NOMO-1 treated with dmso at 0.1 percent for 144 hours (cell line): ENCODE measurements at regions not wholly inside any gene's neighbourhood (a gene's known extent, or its start where the extent isn't known, plus 50 kb on each side); places are given as distances from the start of the nearest gene placed in this dataset.

Source experiments
- DNase-seq: peaks from one replicate; lab custom pipeline; 2025; ENCODE audit not compliant: unreplicated experiment; lab: John Stamatoyannopoulos, UW

DNA sequence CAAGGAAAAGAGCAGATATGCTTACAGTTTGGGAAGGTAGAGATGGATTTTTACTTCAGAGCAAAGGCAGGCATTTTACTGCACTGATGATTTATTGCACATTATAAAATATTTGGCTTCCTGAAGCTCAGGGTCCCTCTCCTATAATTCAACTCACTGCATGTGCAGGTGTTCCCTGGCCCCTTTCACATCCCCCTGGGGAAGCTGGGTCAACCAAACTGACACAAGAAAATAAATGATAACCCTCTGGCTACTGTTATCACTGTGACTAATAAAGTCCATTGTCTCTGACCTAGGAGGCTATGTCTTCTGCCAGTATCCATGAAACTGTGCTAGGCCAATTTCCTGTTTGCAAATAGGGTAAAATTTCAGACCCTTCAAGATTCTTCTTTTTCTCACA, 163.1 kb downstream of the ARL6IP6 start:
- DNase-seq: no peak

DNA sequence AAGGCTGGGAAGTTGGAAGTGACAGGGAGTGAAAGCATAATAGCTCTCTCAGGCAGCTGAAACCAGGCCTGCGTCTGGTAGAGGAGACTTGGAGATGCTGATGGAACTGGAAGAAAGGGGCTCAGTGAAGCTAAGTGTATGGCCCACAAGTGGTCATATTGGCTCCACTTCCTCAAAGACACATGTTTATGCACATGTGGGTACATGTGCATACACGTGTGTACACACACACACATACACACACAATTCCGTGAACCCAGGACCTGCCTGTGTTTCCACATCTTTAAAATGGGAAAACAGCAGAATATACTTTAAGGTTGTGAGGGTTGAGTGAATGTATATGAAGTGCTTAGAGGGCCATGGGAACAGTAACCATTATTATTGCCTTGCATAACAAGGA, 160.9 kb downstream of the ARL6IP6 start:
- DNase-seq: no peak

DNA sequence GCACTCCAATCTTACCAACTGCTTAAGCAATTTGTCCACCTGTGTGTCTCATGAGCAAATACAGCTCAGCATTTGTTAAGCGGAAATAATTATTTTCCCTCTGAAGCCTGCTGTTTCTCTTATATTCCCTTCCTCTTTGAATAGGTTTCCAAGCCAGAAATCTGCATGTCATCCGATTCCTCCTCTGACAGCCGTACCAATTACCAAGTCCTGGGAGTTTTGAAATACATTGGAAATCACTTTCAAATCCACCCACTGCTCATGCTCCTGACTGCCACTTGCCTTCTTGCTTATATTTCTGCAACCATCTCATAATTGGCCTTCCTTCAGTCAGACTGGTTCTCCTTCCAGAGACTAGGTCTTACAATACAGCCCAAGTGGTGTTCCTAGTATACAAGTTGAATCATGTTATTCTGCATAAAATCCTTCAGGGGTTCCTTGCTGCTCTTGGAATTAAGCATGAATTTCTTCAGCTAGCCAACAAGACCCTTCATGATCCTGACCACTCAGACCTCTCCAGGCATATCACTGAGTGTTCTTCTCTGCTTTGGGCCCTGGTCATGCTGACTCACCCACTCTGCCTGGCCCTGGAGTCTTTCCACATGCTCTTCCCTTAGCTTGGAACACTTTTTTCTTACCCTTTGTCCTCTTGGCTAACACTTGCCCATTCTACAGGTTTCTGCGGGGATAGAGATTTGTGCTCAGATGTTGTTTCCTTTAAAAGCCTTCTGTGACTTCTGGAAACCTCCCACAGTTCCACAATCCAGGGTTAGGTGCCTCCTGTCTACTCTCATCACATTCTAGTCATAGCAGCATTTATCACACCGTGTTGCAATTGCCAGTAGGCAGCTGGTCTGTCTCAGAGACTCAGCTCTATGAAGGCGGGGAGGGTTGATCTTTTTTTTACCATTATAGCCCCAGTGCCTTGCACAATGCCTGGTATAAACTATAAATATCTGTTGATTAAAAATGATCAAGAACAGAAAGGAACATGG, 157.6 kb downstream of the ARL6IP6 start:
- DNase-seq: no peak

DNA sequence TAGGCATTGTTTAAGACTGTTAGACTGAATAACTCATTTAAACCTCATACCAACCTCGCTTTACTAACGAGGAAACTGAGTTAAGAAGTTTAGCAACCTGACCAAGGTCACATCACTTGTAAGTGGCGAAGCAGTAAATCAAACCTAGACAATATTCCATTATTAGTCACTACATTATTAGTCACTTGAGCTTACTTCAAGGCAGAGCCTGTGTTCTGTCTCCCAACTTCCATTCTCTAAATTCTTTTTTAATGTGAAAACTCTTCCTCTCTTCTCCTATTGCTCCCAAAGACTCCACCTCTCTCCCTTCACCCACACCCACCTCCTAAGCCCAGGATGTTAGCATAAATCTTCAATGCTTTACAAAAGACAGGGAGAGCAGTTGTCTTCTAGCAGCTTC, 156.5 kb downstream of the ARL6IP6 start:
- no peak for DNase-seq

DNA sequence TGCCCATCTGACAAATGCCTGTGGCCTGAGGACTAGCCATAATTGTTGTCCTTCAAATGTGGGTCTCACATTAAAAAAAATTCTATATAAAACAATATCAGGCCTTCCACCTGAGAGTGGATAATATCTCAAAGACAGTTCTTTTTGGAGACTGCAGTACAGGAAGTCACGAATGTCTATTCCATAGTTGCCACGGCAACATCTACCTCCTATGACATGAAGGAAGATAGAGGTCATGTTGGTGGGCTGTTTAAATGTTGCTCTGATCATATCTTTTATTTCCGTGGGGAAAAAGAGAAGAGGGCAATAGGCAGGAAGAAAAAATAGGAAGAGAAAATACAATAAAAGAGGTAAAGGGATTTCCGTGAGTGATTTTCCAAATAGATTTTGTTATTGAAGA, 151.8 kb downstream of the ARL6IP6 start:
- DNase-seq: no peak

DNA sequence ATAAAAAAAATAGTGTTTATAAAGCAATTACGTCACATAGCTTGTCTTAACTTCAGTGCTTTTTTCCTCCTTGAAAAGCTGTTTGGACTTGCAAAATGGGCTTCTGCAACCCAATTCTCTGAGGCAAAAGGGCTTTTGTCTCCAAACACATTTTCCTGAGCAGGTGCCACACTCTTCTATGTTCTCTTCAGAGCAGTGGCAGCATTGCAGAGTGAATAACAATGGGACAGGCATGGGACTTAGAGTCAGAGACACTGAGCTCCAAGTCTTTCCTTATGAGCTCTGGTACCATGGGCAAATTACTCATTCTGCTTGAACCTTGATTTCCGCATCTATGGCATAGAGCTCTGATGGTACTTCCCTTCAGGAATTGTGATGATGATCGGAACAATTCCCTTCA, 149.0 kb downstream of the ARL6IP6 start:
- DNase-seq: no peak

DNA sequence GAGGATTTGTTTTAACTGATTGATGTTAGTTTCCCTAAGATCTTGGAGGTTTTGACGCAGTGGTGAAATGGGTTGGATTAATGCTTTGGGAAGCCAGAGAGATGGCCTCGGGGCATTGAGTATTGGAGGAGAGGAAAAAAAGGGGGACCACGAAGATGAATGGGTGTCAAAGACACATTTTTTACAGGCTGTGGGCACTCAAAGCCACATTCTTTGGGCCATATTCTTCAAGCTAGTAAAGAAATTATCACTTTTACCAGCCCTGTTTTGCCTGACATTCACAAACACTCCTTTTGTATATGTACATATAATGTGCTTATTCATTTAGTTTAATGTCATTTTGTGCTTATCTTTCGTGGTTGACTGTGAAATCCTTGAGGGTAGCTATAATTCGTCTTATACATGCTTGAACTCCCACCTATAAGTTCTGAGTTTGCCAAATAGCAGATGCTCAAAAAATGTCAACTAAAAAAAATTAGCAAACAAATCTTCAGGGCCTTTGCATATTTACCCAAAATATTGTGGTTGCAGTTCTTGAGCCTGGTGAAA, 146.3 kb downstream of the ARL6IP6 start:
- no peak for DNase-seq

DNA sequence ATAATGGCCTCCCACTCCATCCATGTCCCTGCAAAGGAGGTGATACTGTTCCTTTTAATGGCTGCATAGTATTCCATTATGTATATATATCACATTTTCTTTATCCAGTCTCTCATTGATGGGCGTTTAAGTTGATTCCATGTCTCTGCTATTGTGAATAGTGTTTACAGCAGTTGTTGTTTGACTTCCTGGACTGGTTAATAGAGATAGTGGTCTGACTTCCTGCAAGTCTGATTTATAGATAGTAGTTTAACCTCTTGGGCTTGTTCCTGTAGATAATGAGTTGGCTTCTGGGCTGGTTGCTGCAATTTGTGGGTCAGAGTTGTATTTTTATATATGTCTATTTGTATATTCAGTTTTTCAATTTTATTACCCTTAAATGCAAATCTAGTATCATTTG, 145.4 kb downstream of the ARL6IP6 start:
- DNase-seq: no peak

DNA sequence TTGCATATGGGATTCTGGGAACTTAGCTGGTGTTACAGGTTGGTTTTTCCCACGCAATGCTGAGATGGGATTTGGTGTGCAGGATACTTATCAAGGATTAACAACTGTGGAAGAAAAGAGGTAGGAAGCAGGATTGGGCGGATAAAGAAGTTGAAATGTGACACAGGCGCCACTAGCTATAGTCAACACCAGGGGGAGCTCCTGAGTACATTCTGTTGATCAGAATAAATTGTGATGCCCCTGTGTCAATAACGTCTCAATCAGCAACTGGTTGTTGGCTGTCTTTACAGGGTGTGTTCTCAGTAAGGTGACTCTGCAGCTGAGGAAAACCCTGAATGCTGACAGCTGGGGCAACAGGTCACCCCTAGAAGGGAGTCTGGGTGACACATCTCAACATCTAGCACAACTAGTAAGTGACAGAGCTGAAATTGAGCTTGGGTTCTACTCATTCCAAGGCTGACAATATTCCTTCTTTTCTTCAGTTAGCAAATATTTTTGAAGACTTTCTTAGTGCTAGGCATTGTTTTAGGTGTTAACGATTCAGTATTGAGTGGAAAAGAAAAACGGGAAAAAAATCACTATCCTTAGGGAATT, 143.0 kb downstream of the ARL6IP6 start:
- DNase-seq: no peak

DNA sequence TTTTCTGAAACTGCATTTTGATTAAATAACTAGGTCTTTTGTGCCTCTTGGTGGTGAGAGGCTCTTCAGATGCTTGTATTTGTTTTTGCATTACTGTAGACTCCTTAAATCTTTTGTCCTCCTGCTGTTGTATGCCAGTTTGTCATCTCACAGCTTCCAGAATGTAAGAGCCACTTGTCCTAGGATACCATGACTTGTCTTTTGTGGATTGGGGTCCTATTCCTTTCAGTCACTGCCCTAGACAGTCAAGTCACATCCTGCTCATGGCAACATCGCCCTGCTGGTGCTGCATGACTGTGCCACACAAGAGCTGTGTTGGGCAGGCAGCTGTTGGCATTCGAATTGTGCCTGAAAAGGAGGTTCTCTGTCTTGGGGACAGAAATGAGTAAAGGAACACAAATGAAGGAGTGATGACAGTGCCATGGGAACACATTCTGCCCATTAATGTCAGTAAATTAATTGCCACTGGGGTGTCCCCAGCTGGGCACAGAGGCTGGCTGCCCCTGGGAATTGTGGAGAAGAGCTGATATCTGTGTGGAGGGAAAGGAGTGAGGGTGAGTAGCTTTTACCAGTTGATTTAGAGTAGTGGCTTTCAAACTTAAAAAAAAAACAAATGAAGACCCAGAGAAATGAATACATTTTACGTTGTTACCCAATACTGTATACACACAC, 140.3 kb downstream of the ARL6IP6 start:
- no peak for DNase-seq

DNA sequence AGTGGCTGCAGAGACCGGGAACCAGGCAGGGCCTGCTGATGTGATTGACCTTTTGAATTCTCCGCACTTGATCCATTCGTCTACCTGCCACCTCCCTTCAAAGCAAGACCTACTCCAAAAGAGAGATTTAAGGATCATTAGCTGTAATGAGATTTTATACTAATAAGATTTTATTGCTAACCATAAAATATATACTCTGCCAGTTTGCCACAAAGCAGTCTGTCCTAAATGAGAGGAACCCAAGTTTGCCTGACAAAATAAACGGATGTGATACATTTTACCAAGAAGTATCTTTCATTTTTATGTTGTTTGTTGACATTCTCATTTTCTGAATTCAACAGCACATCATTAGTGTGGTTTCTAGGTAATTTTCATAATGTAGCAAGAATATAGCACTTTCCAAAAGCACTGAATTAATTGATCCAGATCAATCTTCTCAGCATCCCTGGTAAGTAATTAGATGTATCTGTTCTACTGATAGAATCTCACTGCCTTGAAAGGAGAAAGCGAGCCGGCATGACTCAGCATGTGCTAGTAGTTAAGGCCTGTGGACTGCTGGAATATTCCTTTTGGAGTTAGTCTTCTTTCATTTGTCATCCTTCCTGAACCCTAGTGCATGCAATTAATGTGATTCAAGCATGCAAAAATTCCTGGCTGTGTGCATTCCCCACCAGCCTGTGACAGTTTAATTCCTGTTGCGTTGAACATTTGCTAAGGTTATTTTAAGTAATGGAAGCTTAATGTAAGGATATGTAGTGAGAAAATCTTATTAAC, 128.5 kb downstream of the ARL6IP6 start:
- DNase-seq: no peak

DNA sequence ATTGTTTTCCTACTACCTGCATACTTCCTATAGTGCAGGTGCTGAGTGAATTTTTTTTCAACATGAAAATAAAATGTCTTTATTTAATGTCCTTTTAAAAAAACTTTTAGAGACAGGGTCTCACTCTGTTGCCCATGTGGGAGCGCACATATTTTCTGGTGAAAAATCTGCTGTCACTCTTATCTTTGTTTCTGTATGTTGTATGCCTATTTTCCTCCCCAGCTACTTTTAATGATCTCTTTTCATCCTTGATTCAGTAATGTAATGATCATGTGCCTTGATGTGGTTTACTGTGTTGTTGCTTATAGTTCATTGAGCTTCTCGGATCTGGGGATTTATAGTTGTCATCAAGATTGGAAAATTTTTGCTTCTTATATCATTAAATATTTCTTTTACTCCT, 117.3 kb downstream of the ARL6IP6 start:
- no peak for DNase-seq

DNA sequence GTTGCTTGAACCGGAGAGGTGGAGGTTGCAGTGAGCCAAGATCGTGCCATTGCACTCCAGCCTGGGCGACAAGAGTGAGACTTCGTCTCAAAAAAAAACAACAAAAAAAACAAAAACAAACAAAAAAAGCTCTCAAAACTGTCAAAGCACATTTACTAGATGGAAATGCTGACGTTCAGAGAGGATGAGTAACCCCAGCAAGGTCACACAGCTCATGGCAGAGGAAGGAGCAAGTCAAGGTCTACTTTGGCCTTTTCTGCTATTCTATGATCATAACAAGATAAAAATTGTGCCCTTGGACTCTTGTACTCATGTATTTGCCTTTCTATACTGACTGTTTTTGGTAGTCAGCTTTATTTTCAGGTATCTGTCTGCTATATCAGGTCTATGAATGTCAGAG, 109.5 kb downstream of the ARL6IP6 start:
- no peak for DNase-seq

DNA sequence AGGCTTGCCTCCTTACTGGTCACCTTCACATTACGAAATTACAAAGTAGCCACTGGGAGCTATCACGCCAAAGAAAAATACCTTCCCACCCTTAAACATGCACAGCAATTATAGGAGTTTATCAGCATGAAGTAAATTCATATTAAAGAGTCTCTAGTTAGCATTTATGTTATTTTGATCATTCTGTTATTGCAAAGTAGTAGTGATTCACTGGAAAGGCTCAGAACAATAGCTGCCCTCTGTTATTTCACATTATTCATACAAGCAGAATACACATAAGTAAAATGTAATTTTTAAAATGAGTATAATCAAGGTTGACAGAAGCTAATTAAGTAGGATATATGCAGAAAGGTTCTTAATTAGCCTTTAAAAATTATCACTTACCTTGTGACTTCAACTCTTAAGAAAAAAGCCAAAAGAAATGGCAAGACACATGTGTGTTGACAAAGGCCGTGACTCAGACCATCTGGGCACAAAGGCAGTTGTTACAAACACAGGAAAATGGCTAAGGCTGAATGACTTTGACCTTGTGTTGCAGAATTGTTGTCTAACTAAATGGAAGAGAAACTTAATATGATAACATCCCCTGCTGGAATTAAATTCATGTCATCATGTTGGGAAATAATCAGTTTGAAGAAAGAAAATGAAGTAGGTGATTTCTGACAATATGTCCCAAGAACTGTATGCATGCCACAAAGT, 108.3 kb downstream of the ARL6IP6 start:
- no peak for DNase-seq

DNA sequence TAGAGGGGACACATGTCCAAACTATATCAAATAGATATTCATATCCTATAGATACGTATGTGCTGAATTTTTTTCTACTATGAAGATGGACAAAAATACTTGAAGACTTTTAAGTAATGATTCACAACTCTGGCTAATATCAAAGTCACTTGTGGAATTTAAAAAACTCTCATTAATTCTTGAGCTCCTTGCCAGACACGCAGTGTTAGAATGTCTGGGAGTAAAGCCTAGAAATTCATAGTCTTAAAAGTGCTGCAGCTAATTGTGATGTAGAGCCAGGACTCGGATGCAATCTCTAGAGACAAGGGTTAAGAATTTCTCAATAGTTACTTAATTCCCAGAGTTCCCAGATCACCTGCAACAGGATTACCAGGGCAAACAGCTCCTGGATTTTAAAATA, 107.4 kb downstream of the ARL6IP6 start:
- no peak for DNase-seq

DNA sequence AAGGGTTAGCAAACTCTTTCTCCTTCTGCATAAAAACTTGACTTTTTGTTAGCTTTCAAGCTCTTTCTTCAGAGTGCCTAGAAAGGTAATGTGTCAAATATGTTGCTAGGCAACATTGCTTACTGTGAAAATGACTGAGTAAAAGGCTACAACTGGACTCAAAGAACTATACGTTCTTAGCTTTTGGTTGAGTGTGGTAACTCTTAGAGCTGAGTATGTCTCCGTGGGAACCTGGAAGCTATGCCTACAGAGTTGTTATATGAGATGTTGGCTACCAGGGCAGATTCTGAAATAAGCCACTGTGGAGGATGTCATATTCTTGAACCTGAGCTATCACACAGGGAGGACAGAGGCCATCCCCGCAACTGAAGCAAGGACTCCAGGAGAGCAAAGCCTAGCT, 105.5 kb downstream of the ARL6IP6 start:
- no peak for DNase-seq

DNA sequence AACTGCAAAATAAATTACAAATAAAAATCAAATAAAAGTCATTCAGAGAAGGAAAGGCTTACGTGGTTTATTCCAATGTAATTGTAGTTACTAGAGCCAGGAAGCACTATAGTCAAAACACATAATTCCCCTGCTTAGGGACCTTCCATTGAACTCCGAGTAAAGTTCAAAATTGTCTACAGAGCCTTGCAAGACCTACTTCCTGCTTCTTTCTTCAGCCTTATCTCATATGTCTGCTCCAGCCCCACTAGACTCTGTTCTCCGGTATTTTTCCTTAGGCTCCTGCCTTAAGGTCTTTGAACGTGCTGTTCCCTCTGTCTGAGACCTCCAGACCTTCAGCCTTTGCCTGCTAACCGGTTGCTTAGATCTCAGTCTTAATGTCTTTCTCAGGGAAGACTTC, 104.3 kb downstream of the ARL6IP6 start:
- DNase-seq: no peak

DNA sequence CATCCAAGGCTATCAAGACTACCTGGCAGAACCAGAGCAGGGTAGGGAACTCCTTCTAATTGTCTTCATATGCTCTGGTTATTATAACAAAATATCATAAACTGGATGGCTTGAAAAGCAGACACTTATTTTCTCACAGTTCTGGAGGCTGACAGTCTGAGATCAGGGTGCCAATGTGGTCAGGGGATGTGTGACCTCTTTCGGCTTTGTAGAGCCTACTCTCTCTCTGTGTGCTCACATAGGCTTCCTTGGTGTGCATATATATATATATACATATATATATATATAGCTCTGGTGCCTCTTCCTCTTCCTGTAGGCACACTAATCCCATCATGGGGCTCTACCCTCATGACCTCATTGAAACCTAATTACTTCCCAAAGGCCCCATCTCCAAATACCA, 101.6 kb downstream of the ARL6IP6 start:
- no peak for DNase-seq

DNA sequence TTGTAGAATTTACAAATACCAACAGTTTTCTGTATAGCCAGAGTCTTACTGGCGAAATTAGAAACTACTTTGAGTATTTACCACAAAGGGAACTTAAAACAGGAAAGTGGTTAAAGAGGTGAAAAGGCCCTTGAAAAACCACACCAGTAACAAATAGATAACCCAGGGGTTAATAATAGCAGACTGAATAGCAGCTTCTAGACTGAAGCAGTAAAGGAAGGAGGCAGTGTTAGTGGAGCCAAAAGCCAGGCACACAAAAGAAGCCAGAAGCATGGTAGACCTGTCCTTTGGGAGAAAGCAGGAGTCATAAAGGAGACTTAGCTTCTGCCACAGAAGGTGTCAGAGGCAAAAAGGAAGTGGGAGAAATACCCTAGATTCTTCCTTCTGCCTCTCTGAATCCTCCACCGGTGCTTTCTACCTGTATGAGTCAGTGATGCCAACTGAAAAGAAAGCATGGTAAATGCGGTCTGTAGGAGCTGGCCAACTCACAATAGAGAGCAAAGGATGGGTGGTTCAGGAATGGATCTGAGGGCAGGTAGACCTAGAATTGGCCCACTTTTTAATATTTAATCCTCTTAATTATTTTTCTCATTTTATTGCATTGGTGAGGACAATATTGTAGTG, 97.3 kb downstream of the ARL6IP6 start:
- no peak for DNase-seq

DNA sequence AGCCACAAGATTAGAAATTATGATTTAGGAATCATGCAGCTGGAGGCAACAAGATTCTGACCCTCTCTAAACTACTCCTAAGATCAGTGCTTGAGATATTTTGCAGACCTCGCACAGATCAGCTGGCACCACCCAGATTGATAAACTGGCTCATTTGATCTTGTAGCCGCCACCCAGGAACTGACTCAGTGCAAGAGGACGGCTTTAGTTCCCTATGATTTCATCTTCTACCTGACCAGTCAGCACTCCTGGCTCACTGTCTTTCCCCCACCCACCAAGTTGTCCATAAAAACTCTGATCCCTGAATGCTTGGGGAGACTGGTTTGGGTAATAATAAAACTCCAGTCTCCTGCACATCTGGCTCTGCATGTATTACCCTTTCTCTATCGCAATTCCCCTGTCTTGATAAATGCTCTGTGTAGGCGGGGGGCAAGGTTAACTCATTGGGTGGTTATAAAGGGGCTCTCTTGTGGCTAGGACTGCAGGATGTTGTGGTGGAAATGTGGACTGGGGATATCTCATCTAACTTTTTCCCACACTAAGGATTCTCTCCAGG, 96.1 kb downstream of the ARL6IP6 start:
- no peak for DNase-seq
